ENCODE measurements at regions not wholly inside any gene's neighbourhood (a gene's known extent, or its start where the extent isn't known, plus 50 kb on each side); places are given as distances from the start of the nearest gene placed in this dataset.

DNA sequence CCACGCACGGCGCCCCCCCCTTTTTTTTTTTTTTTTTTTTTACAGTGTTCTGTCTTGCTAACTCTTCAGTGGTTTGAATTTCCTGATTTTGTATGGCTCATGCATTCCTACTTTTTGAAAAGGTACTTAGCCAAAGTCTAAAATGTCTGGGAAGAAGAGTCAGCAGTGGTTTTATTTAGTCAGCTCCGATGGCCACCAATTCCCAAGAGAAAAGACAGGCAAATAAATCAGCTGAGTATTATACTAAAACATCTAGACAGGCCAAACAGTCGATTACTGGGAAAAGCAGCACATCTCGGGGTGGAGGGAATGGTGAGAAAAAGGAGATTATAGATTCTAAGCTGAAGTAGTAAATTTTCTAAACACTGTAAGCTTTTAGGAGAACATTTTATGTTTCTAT, 192.5 kb upstream of the ZRANB2 start:
- POLR2A ChIA-PET: no interaction called here
- 33% methylated on average over 5 of the region's 6 CpGs for WGBS (ENCODE audit: low lambda C conversion rate)

More for the DNA sequence above, 192.5 kb upstream of the ZRANB2 start:
- no peaks in the 10 kb centered on the region for H3K27me3 ChIP-seq (ENCODE audit: insufficient read depth)
- TF ChIP-seq, protein P1, sequence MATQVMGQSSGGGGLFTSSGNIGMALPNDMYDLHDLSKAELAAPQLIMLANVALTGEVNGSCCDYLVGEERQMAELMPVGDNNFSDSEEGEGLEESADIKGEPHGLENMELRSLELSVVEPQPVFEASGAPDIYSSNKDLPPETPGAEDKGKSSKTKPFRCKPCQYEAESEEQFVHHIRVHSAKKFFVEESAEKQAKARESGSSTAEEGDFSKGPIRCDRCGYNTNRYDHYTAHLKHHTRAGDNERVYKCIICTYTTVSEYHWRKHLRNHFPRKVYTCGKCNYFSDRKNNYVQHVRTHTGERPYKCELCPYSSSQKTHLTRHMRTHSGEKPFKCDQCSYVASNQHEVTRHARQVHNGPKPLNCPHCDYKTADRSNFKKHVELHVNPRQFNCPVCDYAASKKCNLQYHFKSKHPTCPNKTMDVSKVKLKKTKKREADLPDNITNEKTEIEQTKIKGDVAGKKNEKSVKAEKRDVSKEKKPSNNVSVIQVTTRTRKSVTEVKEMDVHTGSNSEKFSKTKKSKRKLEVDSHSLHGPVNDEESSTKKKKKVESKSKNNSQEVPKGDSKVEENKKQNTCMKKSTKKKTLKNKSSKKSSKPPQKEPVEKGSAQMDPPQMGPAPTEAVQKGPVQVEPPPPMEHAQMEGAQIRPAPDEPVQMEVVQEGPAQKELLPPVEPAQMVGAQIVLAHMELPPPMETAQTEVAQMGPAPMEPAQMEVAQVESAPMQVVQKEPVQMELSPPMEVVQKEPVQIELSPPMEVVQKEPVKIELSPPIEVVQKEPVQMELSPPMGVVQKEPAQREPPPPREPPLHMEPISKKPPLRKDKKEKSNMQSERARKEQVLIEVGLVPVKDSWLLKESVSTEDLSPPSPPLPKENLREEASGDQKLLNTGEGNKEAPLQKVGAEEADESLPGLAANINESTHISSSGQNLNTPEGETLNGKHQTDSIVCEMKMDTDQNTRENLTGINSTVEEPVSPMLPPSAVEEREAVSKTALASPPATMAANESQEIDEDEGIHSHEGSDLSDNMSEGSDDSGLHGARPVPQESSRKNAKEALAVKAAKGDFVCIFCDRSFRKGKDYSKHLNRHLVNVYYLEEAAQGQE (IDR thresholded peaks at IDR 0.05; ENCODE audit: low read depth, low read length): no peak
- TF ChIP-seq POLR2AphosphoS5 (IDR thresholded peaks at IDR 0.05; ENCODE audit: low read depth, low read length) (no peak), FOXJ3 (CRISPR knock-in tag; IDR thresholded peaks at IDR 0.05) (no peak), MXI1 (IDR thresholded peaks at IDR 0.05; ENCODE audit: low read depth, low read length) (no peak), TEAD4 (IDR thresholded peaks at IDR 0.05; ENCODE audit: borderline replicate concordance, insufficient read depth) (no peak), TAF1 (IDR thresholded peaks at IDR 0.05; ENCODE audit: borderline replicate concordance, low read depth, low read length) (no peak), NFIC (IDR thresholded peaks at IDR 0.05; ENCODE audit: borderline replicate concordance) (no peak), TCF12 (IDR thresholded peaks at IDR 0.05) (no peak), ELF1 (IDR thresholded peaks at IDR 0.05) (no peak), SMC3 (IDR thresholded peaks at IDR 0.05; ENCODE audit: low read depth, low read length) (no peak), CHD2 (IDR thresholded peaks at IDR 0.05; ENCODE audit: low read length, partially characterized antibody) (no peak), EZH2phosphoT487 (IDR thresholded peaks at IDR 0.05; ENCODE audit: borderline replicate concordance, low read depth) (no peak), MEF2A (IDR thresholded peaks at IDR 0.05; ENCODE audit: borderline replicate concordance, low read depth) (no peak), RFX5 (IDR thresholded peaks at IDR 0.05; ENCODE audit: low read length) (no peak), RXRA (IDR thresholded peaks at IDR 0.05; ENCODE audit: borderline replicate concordance, low read depth) (no peak)
- TF ChIP-seq, protein P2, sequence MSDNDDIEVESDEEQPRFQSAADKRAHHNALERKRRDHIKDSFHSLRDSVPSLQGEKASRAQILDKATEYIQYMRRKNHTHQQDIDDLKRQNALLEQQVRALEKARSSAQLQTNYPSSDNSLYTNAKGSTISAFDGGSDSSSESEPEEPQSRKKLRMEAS (IDR thresholded peaks at IDR 0.05; ENCODE audit: low read depth): no peak
- TF ChIP-seq, protein P3, sequence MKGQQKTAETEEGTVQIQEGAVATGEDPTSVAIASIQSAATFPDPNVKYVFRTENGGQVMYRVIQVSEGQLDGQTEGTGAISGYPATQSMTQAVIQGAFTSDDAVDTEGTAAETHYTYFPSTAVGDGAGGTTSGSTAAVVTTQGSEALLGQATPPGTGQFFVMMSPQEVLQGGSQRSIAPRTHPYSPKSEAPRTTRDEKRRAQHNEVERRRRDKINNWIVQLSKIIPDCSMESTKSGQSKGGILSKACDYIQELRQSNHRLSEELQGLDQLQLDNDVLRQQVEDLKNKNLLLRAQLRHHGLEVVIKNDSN (IDR thresholded peaks at IDR 0.05; ENCODE audit: borderline replicate concordance, low read depth): no peak
- TF ChIP-seq, protein P4, sequence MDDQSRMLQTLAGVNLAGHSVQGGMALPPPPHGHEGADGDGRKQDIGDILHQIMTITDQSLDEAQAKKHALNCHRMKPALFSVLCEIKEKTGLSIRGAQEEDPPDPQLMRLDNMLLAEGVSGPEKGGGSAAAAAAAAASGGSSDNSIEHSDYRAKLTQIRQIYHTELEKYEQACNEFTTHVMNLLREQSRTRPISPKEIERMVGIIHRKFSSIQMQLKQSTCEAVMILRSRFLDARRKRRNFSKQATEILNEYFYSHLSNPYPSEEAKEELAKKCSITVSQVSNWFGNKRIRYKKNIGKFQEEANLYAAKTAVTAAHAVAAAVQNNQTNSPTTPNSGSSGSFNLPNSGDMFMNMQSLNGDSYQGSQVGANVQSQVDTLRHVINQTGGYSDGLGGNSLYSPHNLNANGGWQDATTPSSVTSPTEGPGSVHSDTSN (IDR thresholded peaks at IDR 0.05): no peak
- TF ChIP-seq, protein P5, sequence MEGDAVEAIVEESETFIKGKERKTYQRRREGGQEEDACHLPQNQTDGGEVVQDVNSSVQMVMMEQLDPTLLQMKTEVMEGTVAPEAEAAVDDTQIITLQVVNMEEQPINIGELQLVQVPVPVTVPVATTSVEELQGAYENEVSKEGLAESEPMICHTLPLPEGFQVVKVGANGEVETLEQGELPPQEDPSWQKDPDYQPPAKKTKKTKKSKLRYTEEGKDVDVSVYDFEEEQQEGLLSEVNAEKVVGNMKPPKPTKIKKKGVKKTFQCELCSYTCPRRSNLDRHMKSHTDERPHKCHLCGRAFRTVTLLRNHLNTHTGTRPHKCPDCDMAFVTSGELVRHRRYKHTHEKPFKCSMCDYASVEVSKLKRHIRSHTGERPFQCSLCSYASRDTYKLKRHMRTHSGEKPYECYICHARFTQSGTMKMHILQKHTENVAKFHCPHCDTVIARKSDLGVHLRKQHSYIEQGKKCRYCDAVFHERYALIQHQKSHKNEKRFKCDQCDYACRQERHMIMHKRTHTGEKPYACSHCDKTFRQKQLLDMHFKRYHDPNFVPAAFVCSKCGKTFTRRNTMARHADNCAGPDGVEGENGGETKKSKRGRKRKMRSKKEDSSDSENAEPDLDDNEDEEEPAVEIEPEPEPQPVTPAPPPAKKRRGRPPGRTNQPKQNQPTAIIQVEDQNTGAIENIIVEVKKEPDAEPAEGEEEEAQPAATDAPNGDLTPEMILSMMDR (IDR thresholded peaks at IDR 0.05): no peak
- TF ChIP-seq, protein P6, sequence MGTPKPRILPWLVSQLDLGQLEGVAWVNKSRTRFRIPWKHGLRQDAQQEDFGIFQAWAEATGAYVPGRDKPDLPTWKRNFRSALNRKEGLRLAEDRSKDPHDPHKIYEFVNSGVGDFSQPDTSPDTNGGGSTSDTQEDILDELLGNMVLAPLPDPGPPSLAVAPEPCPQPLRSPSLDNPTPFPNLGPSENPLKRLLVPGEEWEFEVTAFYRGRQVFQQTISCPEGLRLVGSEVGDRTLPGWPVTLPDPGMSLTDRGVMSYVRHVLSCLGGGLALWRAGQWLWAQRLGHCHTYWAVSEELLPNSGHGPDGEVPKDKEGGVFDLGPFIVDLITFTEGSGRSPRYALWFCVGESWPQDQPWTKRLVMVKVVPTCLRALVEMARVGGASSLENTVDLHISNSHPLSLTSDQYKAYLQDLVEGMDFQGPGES (IDR thresholded peaks at IDR 0.05; ENCODE audit: low read depth, low read length): no peak
- no peak overlapping the region for H2AFZ ChIP-seq (ENCODE audit: low read depth)
- no peak overlapping the region for H3K27ac ChIP-seq (ENCODE audit: low read depth in 2 of 2, low read length in 1 of 2)
- H3K9ac ChIP-seq: no peak overlapping the region
- H3K79me2 ChIP-seq (ENCODE audit: insufficient read depth): no peaks in the 10 kb centered on the region
- no peak overlapping the region for H3K4me3 ChIP-seq (ENCODE audit: low read depth in 2 of 2, low read length in 1 of 2)
- CTCF ChIA-PET: no interaction called here
- H3K9me3 ChIP-seq: no peaks in the 10 kb centered on the region
- H3K36me3 ChIP-seq (replicated peaks in 1 of 2; ENCODE audit: control insufficient read depth in 1 of 2, insufficient read depth in 2 of 2, low read length in 1 of 2): no peaks in the 10 kb centered on the region
- H4K20me1 ChIP-seq (ENCODE audit: insufficient read depth): no peaks in the 10 kb centered on the region
- H3K4me2 ChIP-seq: no peak overlapping the region
- no peaks in the 10 kb centered on the region for H3K4me1 ChIP-seq (ENCODE audit: control insufficient read depth in 1 of 2, insufficient read depth in 2 of 2, low read depth in 1 of 2, low read length in 1 of 2)
- no peak for DNase-seq
- H3K9me2 ChIP-seq: no peaks in the 10 kb centered on the region
- no peaks in the 10 kb centered on the region for H3F3A ChIP-seq (replicated peaks; ENCODE audit: insufficient read depth)
